ENCODE measurements at regions not wholly inside any gene's neighbourhood (a gene's known extent, or its start where the extent isn't known, plus 50 kb on each side); places are given as distances from the start of the nearest gene placed in this dataset.

DNA sequence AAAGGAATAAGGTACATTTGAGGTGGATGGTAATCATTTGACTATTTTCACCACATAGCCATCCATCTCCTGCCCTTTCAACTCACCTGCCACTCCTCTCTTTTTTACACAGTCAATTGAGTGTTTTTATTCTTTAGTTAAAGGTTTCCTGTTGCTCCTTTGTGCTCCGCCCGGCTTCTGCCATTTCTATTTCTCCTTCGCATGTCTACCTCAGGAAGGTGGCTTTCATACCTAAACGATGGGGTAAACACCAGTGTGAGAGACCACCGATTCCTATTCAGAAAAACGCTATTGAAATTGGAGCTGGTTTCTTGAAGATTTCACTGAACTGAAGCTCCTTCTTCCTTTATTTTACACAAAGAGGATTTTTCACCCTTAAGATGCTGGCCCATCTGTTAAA lies 1628.0 kb upstream of the PIK3C3 start (continued):
- TF ChIP-seq HDAC6 (IDR thresholded peaks at IDR 0.05; ENCODE audit: low read depth, low read length), result no peak
- no peak for TF ChIP-seq KDM1A (IDR thresholded peaks at IDR 0.05; ENCODE audit: borderline replicate concordance, low read length)
- no peak for TF ChIP-seq TEAD4 (IDR thresholded peaks at IDR 0.05; ENCODE audit: low read depth, low read length)
- TF ChIP-seq, protein P1, sequence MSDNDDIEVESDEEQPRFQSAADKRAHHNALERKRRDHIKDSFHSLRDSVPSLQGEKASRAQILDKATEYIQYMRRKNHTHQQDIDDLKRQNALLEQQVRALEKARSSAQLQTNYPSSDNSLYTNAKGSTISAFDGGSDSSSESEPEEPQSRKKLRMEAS (IDR thresholded peaks at IDR 0.05), result no peak

All from H1 (cell line).